Left lung (tissue), 4 donors: ENCODE measurements at regions not wholly inside any gene's neighbourhood (a gene's known extent, or its start where the extent isn't known, plus 50 kb on each side); places are given as distances from the start of the nearest gene placed in this dataset.

Source experiments
- ATAC-seq: fragments of 200-7000 bp; cut with Tn5 transposase; one replicate; pipeline ENCODE4 v1.9.1; 2020; ENCODE audit warnings: moderate library complexity
- DNase-seq, 4 donors: peaks; one replicate each; pipeline ENCODE4 v3.0.0-alpha.2; 2013 to 2020
- H3K27ac ChIP-seq, 2 donors: fragments of 200-600 bp; sonication (generic) in 1 of 2; one replicate each; pipeline versions ENCODE4 v1.5.0 to v1.8.0; 2020 to 2021
- H3K27me3 ChIP-seq, 2 donors: fragments of 200-600 bp; sonication (generic) in 1 of 2; one replicate each; pipeline versions ENCODE4 v1.5.0 to v1.8.0; 2020 to 2021
- H3K36me3 ChIP-seq, 2 donors: fragments of 200-600 bp; sonication (generic) in 1 of 2; one replicate each; pipeline versions ENCODE4 v1.5.0 to v1.8.0; 2020 to 2021
- H3K4me1 ChIP-seq, 2 donors: fragments of 200-600 bp; one replicate each; pipeline ENCODE4 v1.8.0; 2021
- H3K4me3 ChIP-seq, 2 donors: fragments of 200-600 bp; sonication (generic) in 1 of 2; one replicate each; pipeline versions ENCODE4 v1.5.0 to v1.8.0; 2020 to 2021; ENCODE audit warnings: mild to moderate bottlenecking in 1 of 2
- H3K9me3 ChIP-seq, 2 donors: fragments of 200-600 bp; sonication (generic) in 1 of 2; one replicate each; pipeline versions ENCODE4 v1.5.0 to v1.8.0; 2020 to 2021
- intact Hi-C, 2 donors: fragments of 100-400 bp; cut with DNase I; formaldehyde crosslinking; loops; one replicate each; pipeline versions ENCODE4 v1.11.2 to v1.14.2; 2022
- TF ChIP-seq, protein P1 (sequence below), 2 donors: fragments of 200-600 bp; sonication (generic) in 1 of 2; IDR thresholded peaks; one replicate each; pipeline versions ENCODE4 v1.5.0 to v1.8.0; 2021; ENCODE audit warnings: antibody characterized with exemption in 2 of 2
- donor health status: DM: no; HTN: yes; CAD: no.
- donor health status: DM: no; HTN: no; CAD: no.

- Histone ChIP-seq H3K27me3 (no peaks in the 10 kb centered on the region), H3K4me3 (no peak overlapping the region), H3K4me1 (no peaks in the 10 kb centered on the region), H3K36me3 (no peaks in the 10 kb centered on the region), H3K9me3 (no peaks in the 10 kb centered on the region), H3K27ac (no peak overlapping the region)
- intact Hi-C loops: no loop called here
- no peak for DNase-seq
- TF ChIP-seq, protein P1, sequence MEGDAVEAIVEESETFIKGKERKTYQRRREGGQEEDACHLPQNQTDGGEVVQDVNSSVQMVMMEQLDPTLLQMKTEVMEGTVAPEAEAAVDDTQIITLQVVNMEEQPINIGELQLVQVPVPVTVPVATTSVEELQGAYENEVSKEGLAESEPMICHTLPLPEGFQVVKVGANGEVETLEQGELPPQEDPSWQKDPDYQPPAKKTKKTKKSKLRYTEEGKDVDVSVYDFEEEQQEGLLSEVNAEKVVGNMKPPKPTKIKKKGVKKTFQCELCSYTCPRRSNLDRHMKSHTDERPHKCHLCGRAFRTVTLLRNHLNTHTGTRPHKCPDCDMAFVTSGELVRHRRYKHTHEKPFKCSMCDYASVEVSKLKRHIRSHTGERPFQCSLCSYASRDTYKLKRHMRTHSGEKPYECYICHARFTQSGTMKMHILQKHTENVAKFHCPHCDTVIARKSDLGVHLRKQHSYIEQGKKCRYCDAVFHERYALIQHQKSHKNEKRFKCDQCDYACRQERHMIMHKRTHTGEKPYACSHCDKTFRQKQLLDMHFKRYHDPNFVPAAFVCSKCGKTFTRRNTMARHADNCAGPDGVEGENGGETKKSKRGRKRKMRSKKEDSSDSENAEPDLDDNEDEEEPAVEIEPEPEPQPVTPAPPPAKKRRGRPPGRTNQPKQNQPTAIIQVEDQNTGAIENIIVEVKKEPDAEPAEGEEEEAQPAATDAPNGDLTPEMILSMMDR (IDR thresholded peaks at IDR 0.05): no peak
- ATAC-seq: no peak
These were observed 978.6 kb downstream of the CDH8 start for GRCh38 chr16:61057635-61058034.

DNA sequence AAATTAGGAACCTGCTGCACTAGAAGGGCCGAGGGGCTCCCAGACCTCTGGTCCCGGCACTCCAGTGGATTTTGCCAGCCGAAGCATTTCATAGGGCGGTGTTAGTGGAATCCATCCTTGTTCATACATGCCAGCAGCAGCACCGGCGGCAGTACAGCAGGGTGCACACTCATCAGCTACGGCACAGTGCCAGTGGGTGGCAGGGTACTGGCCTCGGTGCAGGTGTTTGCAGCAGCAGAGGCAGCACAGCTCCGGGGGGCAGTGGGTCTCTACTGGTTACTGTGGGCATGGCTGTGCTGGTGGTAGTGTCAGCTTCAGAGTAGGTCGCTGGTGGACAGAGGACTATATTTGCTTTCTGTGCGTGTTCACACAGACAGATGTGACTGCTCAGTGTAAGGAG is 985.7 kb downstream of the CDH8 start:
- Histone ChIP-seq H3K4me3 (no peak overlapping the region), H3K27me3 (no peaks in the 10 kb centered on the region), H3K4me1 (no peaks in the 10 kb centered on the region), H3K9me3 (no peaks in the 10 kb centered on the region), H3K36me3 (no peaks in the 10 kb centered on the region), H3K27ac (no peak overlapping the region)
- TF ChIP-seq, protein P1 (IDR thresholded peaks at IDR 0.05): no peak
- ATAC-seq (no peak), DNase-seq (peak in 1 of 4 donors; percentile 32)
- intact Hi-C loops: no loop called here

DNA sequence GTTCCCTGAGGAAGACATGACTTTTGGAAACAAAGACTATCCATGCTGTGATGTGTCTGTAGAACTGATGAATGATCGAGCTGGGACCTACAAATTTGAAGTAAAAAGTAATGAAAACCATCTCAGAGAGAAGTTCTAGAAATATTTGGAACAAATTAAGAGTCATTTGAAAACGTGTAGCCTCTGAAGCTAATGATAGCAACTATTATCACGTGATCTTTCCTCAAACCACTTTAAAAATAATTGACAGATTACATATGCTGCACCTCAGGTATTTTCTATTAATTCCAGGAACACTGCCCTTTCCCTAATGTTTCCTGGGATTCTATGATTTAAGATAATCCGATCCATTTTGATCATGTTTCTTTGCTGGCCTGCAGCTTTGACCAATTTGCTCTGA is 990.3 kb downstream of the CDH8 start:
- no peak overlapping the region for H3K4me3 ChIP-seq
- H3K4me1 ChIP-seq: no peaks in the 10 kb centered on the region
- intact Hi-C loops: no loop called here
- ATAC-seq (no peak), DNase-seq (no peak)
- no peaks in the 10 kb centered on the region for H3K9me3 ChIP-seq
- TF ChIP-seq, protein P1 (IDR thresholded peaks at IDR 0.05): no peak
- no peak overlapping the region for H3K27ac ChIP-seq
- H3K36me3 ChIP-seq: no peaks in the 10 kb centered on the region
- no peaks in the 10 kb centered on the region for H3K27me3 ChIP-seq

DNA sequence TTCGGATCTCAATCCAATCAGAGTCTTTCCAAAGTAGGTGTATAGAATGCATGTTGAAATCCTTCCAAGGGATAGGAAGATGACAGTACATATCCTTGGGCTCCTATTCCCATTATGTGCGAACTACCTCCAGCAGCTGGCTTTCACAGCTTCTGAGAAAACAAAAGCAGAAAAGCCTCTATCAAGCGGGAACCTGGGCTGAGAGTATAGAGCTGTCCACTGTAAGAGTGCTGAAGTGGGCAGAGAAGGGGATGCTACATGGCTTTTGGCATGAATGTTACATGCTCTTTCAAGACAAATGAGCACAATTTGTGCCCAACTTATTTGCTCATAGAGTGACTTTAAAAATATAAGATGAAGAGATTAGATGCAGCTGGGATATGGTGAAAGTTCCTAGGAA is 993.5 kb downstream of the CDH8 start:
- DNase-seq (peak in 2 of 4 donors; percentile 3 to 31), ATAC-seq (no peak)
- Histone ChIP-seq H3K36me3 (no peaks in the 10 kb centered on the region), H3K4me3 (no peak overlapping the region), H3K27me3 (no peaks in the 10 kb centered on the region), H3K9me3 (no peaks in the 10 kb centered on the region), H3K27ac (no peak overlapping the region), H3K4me1 (no peaks in the 10 kb centered on the region)
- intact Hi-C loops: no loop called here
- TF ChIP-seq, protein P1 (IDR thresholded peaks at IDR 0.05): no peak

- TF ChIP-seq, protein P1 (IDR thresholded peaks at IDR 0.05): no peak
- Histone ChIP-seq H3K4me3 (no peak overlapping the region), H3K9me3 (no peaks in the 10 kb centered on the region), H3K27ac (no peak overlapping the region), H3K27me3 (no peaks in the 10 kb centered on the region), H3K4me1 (no peaks in the 10 kb centered on the region), H3K36me3 (no peaks in the 10 kb centered on the region)
- intact Hi-C loops: no loop called here
- DNase-seq: no peak
- ATAC-seq: no peak
These were observed 1005.6 kb downstream of the CDH8 start for GRCh38 chr16:61030616-61031015.
